NT2/D1 (cell line): ENCODE measurements at regions not wholly inside any gene's neighbourhood (a gene's known extent, or its start where the extent isn't known, plus 50 kb on each side); places are given as distances from the start of the nearest gene placed in this dataset.

ENCODE experiments used
- SUZ12 ChIP-seq: IDR thresholded peaks from 2 replicates; pipeline ENCODE4 v1.6.1; 2011; ENCODE audit not compliant: insufficient read length, insufficient read depth; ENCODE audit errors: extremely low read depth
- YY1 ChIP-seq: IDR thresholded peaks from 2 replicates; pipeline ENCODE4 v1.6.1; 2011; ENCODE audit not compliant: insufficient read length, insufficient read depth
- ZNF274 ChIP-seq: IDR thresholded peaks from 2 replicates; pipeline ENCODE4 v1.6.1; 2011; ENCODE audit warnings: mild to moderate bottlenecking, low read depth, low read length

- no peak for TF ChIP-seq YY1
- TF ChIP-seq ZNF274, result no peak
- no peak for TF ChIP-seq SUZ12
These were observed 992.9 kb upstream of the PABPC4L start for GRCh38 chr4:135194477-135194876.
